ENCODE measurements at regions not wholly inside any gene's neighbourhood (a gene's known extent, or its start where the extent isn't known, plus 50 kb on each side); places are given as distances from the start of the nearest gene placed in this dataset.

- no peak overlapping the region for H3K4me3 ChIP-seq (ENCODE audit: low read length)
- TF ChIP-seq CTCF (conservative IDR thresholded peaks at IDR 0.05; ENCODE audit: low read depth, low read length) = no peak
- DNase-seq (ENCODE audit: low read depth) = peak; percentile 36
These were observed 385.2 kb downstream of the TNS1 start for GRCh38 chr2:217617616-217618022.

- DNase-seq (ENCODE audit: low read depth) = no peak
- no peak for TF ChIP-seq CTCF (conservative IDR thresholded peaks at IDR 0.05; ENCODE audit: low read depth, low read length)
- no peak overlapping the region for H3K4me3 ChIP-seq (ENCODE audit: low read length)
These were observed 385.9 kb downstream of the TNS1 start for GRCh38 chr2:217616936-217617335.

- H3K4me3 ChIP-seq (ENCODE audit: low read length) = no peak overlapping the region
- TF ChIP-seq CTCF (conservative IDR thresholded peaks at IDR 0.05; ENCODE audit: low read depth, low read length) = no peak
- no peak for DNase-seq (ENCODE audit: low read depth)
These were observed 387.6 kb downstream of the TNS1 start for GRCh38 chr2:217615171-217615570.

GRCh38 chr2:217614498-217614897 lies 388.3 kb downstream of the TNS1 start:
- TF ChIP-seq CTCF (conservative IDR thresholded peaks at IDR 0.05; ENCODE audit: low read depth, low read length) = no peak
- DNase-seq (ENCODE audit: low read depth) = no peak

GRCh38 chr2:217614096-217614495 lies 388.7 kb downstream of the TNS1 start:
- no peak overlapping the region for H3K4me3 ChIP-seq (ENCODE audit: low read length)
- no peak for TF ChIP-seq CTCF (conservative IDR thresholded peaks at IDR 0.05; ENCODE audit: low read depth, low read length)
- DNase-seq (ENCODE audit: low read depth) = no peak

More at GRCh38 chr2:217614498-217614897, 388.3 kb downstream of the TNS1 start:
- H3K4me3 ChIP-seq (ENCODE audit: low read length) = no peak overlapping the region

GRCh38 chr2:217612920-217613319 lies 389.9 kb downstream of the TNS1 start:
- H3K4me3 ChIP-seq (ENCODE audit: low read length) = no peak overlapping the region
- no peak for TF ChIP-seq CTCF (conservative IDR thresholded peaks at IDR 0.05; ENCODE audit: low read depth, low read length)
- no peak for DNase-seq (ENCODE audit: low read depth)

GRCh38 chr2:217612211-217612610 lies 390.6 kb downstream of the TNS1 start:
- DNase-seq (ENCODE audit: low read depth) = no peak
- H3K4me3 ChIP-seq (ENCODE audit: low read length) = no peak overlapping the region
- TF ChIP-seq CTCF (conservative IDR thresholded peaks at IDR 0.05; ENCODE audit: low read depth, low read length) = no peak

Data from retinal pigment epithelial cell (primary cell).